Osteoblast (primary cell): ENCODE measurements at regions not wholly inside any gene's neighbourhood (a gene's known extent, or its start where the extent isn't known, plus 50 kb on each side); places are given as distances from the start of the nearest gene placed in this dataset.

Experiments
- DNase-seq: peaks from one replicate; pipeline ENCODE4 v3.0.0; 2011; ENCODE audit warnings: low spot score, mixed read lengths; ENCODE audit not compliant: insufficient read length; ENCODE audit errors: missing footprints
- H2AFZ ChIP-seq: 2 replicates; pipeline ENCODE4 v1.6.0; 2011; ENCODE audit warnings: mild to moderate bottlenecking, low read length
- H3K27ac ChIP-seq: 2 replicates; pipeline ENCODE4 v1.5.1; 2011; ENCODE audit warnings: mild to moderate bottlenecking, low read depth, low read length, moderate library complexity
- H3K27me3 ChIP-seq: 2 replicates; pipeline ENCODE4 v1.6.0; 2012; ENCODE audit warnings: mild to moderate bottlenecking, control low read depth, inconsistent platforms, low read length, moderate library complexity; ENCODE audit not compliant: insufficient read depth
- H3K36me3 ChIP-seq: 2 replicates; pipeline ENCODE4 v1.5.1; 2011; ENCODE audit warnings: mild to moderate bottlenecking, low read length, control low read depth, moderate library complexity; ENCODE audit not compliant: insufficient read depth
- H3K4me1 ChIP-seq: 2 replicates; pipeline ENCODE4 v1.5.1; 2011; ENCODE audit warnings: mild to moderate bottlenecking, low read length, control low read depth, moderate library complexity; ENCODE audit not compliant: insufficient read depth
- H3K4me2 ChIP-seq: 2 replicates; pipeline ENCODE4 v1.6.0; 2011; ENCODE audit warnings: mild to moderate bottlenecking, low read length; ENCODE audit not compliant: insufficient read depth
- H3K4me3 ChIP-seq: fragments of 200-600 bp; sonication (generic); 3 replicates; pipeline ENCODE4 v1.5.1; 2012; ENCODE audit warnings: mild to moderate bottlenecking, low read length, inconsistent platforms; ENCODE audit not compliant: insufficient read depth
- H3K79me2 ChIP-seq: 2 replicates; pipeline ENCODE4 v1.6.0; 2012; ENCODE audit warnings: mild to moderate bottlenecking, low read length, control low read depth, inconsistent platforms; ENCODE audit not compliant: insufficient read depth
- H3K9me3 ChIP-seq: 2 replicates; pipeline ENCODE4 v1.5.1; 2011; ENCODE audit warnings: low read depth, low read length, control low read depth
- H4K20me1 ChIP-seq: 2 replicates; pipeline ENCODE4 v1.6.0; 2012; ENCODE audit warnings: mild to moderate bottlenecking, low read length, control low read depth; ENCODE audit not compliant: insufficient read depth
- TF ChIP-seq, protein P1 (sequence below): IDR thresholded peaks from 2 replicates; pipeline ENCODE4 v1.5.1; 2011; ENCODE audit warnings: mild to moderate bottlenecking, low read depth, low read length, moderate library complexity; ENCODE audit errors: extremely low read depth

DNA sequence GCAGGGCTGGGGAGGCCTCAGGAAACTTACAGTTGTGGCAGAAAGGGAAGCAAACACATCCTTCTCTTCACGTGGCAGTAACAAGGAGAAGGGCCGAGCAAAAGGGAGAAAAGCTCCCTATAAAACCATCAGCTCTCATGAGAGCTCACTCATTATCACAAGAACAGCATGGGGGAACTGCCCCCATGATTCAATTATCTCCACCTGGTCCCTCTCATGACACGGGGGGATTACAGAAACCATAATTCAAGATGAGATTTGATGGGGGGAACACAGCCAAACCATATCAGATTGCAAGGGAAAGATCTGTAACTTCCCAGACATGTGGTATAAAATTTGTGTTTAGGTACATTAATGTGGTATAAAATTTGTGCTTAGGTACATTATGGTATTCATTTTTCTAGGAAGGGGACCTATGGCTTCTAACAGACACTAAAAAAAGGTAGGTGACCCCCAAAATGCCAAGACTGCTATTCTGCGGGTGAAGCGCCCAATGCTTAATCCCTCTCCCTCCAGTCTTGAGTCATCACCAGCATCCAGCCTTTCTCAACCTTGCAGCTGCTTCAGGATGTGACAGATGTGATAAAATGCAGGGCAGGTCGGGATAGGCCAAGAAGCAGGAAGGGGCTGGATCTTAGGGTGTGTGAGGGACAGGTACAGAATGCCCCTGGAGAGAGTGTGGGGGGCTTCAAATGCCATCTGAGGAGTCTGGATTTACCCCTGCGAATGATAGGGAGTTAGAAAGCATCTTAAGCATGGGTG is 57.7 kb upstream of the AMPD3 start:
- TF ChIP-seq, protein P1, sequence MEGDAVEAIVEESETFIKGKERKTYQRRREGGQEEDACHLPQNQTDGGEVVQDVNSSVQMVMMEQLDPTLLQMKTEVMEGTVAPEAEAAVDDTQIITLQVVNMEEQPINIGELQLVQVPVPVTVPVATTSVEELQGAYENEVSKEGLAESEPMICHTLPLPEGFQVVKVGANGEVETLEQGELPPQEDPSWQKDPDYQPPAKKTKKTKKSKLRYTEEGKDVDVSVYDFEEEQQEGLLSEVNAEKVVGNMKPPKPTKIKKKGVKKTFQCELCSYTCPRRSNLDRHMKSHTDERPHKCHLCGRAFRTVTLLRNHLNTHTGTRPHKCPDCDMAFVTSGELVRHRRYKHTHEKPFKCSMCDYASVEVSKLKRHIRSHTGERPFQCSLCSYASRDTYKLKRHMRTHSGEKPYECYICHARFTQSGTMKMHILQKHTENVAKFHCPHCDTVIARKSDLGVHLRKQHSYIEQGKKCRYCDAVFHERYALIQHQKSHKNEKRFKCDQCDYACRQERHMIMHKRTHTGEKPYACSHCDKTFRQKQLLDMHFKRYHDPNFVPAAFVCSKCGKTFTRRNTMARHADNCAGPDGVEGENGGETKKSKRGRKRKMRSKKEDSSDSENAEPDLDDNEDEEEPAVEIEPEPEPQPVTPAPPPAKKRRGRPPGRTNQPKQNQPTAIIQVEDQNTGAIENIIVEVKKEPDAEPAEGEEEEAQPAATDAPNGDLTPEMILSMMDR = no peak
- peak; percentile 15 for DNase-seq
- Histone ChIP-seq H3K4me1 (peaks cover 36% of the 10 kb centered on the region), H3K79me2 (no peaks in the 10 kb centered on the region), H4K20me1 (no peaks in the 10 kb centered on the region), H3K4me3 (no peak overlapping the region), H3K36me3 (no peaks in the 10 kb centered on the region), H3K27me3 (no peaks in the 10 kb centered on the region), H3K27ac (no peak overlapping the region), H3K9me3 (no peaks in the 10 kb centered on the region), H2AFZ (no peak overlapping the region), H3K4me2 (no peak overlapping the region)

DNA sequence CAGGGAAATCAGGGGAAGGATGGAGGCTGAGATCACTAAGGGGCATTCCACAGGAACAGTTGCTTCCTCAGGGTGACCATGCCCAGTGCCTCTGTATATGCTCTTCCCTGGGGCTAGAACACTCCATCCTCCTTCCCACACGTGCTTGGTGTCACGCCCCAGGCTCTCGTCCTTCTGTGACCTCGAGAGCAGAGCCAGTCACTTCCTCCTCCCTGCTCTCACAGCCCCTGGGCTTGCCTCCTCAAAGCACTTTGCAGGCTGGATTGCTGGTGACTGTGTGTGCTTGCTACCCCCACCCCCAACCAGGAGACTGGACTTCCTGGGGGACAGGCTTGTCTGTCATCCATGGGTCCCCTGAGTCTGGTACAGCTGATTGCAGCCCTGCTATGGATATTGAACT is 56.5 kb upstream of the AMPD3 start:
- Histone ChIP-seq H4K20me1 (no peaks in the 10 kb centered on the region), H3K4me3 (no peak overlapping the region), H3K79me2 (no peaks in the 10 kb centered on the region), H3K9me3 (no peaks in the 10 kb centered on the region), H3K4me1 (peaks cover 25% of the 10 kb centered on the region), H3K27ac (no peak overlapping the region), H3K4me2 (no peak overlapping the region), H3K36me3 (no peaks in the 10 kb centered on the region), H3K27me3 (no peaks in the 10 kb centered on the region), H2AFZ (no peak overlapping the region)
- no peak for DNase-seq
- TF ChIP-seq, protein P1 = no peak

DNA sequence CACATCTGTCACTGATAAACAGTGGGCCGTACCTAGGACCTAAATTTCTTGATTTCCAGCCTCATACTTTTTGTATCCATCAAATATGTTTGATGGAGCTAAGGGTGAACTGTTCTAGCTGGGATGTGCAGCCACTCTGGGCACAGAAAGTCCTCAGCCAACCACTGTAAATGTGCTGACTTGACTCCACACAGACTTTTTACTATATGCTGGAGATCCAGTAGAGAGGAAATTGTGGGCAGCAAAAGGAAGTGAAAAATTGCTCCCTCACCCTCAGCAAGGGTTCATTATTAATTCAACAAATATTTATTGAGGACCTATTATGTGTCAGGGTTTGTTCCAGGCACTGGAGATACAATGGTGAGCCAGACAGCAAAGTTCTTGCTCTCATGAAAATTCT is 54.2 kb upstream of the AMPD3 start:
- H3K36me3 ChIP-seq = no peaks in the 10 kb centered on the region
- no peak for DNase-seq
- no peaks in the 10 kb centered on the region for H3K79me2 ChIP-seq

DNA sequence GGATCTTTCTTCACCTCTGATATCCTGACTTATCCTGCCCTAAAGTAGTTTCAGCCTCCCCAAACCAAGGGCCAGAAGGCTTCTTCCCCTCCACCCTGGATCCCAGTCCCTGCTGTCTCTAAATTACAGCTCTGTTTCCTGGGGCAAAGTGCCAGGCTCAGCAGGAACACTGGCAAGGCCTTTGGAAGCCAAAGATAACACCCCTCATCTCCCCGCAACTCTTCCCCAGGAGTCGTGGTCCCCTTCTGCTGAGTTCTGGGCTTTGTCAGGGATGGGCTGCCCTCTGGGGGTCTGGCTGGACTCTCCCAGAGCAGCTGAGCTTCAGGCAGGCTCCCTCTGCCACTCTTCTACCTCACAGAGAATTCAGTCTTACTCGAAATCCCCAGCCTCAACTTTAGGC is 53.8 kb upstream of the AMPD3 start:
- no peaks in the 10 kb centered on the region for H3K27me3 ChIP-seq
- H2AFZ ChIP-seq = no peak overlapping the region
- H4K20me1 ChIP-seq = no peaks in the 10 kb centered on the region
- no peak overlapping the region for H3K4me2 ChIP-seq
- H3K9me3 ChIP-seq = no peaks in the 10 kb centered on the region
- peaks cover 5% of the 10 kb centered on the region for H3K4me1 ChIP-seq
- TF ChIP-seq, protein P1 = no peak
- H3K4me3 ChIP-seq = no peak overlapping the region
- no peak overlapping the region for H3K27ac ChIP-seq
- H3K36me3 ChIP-seq = no peaks in the 10 kb centered on the region
- DNase-seq = no peak
- H3K79me2 ChIP-seq = no peaks in the 10 kb centered on the region

More for the DNA sequence above, 54.2 kb upstream of the AMPD3 start:
- Histone ChIP-seq H3K4me2 (no peak overlapping the region), H3K4me3 (no peak overlapping the region), H3K4me1 (peaks cover 3% of the 10 kb centered on the region), H2AFZ (no peak overlapping the region), H3K27me3 (no peaks in the 10 kb centered on the region), H3K27ac (no peak overlapping the region), H4K20me1 (no peaks in the 10 kb centered on the region), H3K9me3 (no peaks in the 10 kb centered on the region)
- TF ChIP-seq, protein P1 = no peak
